ENCODE measurements at regions not wholly inside any gene's neighbourhood (a gene's known extent, or its start where the extent isn't known, plus 50 kb on each side); places are given as distances from the start of the nearest gene placed in this dataset.

DNA sequence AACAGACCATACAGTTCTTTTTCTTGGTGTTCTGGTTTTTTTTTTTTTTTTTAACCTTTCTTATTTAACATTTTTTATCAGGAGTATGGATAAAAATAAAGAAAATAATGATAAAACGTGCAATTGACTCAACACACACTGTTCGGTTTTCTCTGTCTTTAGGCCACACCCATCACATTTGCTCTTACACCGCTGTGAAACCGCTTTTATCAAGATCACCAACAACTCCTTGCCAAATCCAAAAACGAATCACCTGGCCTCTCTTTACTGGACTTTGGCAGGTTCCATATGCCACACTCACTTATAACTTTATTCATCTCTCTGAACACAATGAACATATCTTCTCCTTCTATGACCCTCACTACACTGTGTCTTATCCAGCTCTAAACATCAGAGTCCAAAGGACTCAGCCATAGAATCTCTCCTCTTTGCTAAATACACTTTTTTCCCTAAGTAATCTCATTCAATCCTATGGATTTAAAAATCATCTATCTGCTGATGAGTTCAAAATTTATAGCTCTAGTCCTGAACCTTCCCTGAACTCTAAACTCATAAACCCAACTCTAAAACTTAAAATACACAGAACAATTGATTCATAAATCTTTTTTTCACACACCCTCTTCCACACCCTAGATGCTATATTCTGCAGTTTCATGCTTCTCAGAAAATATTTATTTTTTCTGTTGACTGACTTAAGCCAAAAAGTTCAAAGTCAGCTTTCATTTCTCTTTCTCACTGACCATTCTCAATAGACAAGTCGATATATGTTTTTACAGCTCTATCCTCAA is 800.6 kb upstream of the SOX9 start:
- DNase-seq (ENCODE audit: low read depth), result no peak

DNA sequence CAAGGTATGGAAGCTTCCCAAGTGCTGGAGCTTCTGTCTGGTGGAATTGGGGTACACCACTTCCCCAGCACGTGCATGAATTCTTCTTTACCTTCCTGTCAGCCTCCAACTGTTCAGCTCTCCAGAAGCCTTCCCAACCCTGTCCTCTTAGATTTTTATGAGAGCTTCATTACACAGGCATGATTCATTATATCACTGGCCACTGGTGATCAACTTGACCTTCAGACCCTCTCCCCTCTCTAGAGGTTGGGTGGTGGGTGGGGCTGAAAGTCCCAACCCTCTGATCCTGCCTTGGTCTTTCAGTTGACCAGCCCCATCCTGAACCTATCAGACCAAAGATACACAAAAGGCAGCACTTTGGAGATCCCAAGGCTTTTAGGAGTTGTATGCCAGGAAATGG is 795.7 kb upstream of the SOX9 start:
- no peak for DNase-seq (ENCODE audit: low read depth)

DNA sequence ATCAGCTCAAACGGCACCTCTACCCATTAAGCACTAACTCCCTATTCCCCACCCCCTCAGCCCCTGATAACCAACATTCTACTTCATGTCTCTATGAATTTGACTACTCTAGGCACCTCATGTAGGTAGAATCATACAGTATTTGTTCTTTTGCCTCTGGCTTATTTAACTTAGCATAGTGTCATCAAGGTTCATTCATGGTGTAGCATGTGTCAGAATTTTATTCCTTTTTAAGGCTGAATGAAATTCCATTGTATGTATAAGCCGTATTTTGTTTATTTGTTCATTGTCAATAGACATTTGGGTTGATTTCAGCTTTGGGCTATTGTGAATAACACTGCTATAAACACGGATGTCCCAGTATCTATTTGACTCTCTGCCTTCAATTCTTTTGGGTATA is 794.9 kb upstream of the SOX9 start:
- DNase-seq (ENCODE audit: low read depth), result no peak

DNA sequence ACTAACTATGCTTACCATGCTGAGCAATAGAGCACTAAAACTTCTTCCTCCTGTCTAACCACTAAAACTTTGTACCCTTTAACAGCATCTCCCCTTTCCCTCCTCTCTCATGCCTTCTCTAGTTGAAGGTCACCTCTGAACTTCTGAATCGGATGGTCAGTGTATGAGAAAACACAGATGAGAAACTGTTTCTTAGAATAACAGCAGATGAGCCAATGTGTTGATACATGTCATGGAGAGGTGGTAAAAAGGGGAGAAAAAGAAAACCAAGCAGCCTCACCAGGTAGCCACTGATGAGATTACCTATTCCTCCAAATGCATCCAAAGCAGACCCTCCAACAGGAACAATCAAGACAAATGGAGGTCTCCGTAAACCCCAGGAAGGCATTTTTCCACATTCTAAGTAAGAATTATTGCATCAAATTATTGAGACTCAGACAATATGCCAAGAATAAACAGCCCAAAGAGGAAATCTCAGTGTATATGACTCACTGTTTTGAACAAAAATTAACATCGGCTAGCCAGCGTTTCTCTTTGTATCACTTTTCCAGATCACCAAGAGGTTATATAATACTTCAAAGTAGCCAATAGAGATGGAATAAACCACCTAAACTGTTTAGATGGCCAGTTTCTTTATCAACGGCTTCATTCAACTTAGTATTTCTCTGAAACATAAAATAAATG is 793.3 kb upstream of the SOX9 start:
- peak; percentile 42 for DNase-seq (ENCODE audit: low read depth)

DNA sequence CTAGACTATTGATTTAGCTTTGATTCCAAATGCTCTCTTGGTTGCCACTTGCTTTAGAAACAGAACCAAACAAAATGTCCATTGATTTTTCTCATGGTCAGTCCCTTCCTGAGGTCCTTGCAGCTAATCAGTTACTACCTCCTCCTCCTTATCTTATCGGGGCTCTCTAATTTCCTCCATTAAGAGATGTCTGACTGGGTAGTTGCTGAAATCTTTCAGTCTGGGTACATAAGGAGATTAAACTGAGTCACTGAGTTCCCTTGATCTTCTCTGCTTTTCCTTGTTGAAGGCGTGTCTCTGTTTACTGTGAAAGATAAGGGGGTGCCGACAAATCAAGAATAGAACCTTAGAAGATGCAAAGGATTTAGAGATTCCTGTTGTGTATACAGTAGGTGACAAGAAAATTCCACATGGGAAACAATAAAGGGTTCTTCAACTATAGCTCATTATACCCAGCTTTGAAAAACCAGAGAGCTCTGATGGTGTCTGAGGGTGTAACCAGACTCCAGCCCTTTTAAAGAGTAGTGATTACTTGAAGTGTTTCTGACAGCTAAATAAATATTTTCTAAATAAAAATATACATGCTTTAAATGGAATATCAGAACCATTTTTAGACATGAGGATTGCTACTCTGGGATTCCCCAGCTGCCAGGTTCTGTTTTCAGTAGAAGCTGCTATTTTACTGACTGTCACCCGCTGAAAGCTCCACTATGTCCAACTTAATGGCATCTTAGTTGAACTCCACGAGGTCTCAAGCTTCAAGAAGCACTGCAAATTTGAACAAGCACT is 791.3 kb upstream of the SOX9 start:
- no peak for DNase-seq (ENCODE audit: low read depth)

DNA sequence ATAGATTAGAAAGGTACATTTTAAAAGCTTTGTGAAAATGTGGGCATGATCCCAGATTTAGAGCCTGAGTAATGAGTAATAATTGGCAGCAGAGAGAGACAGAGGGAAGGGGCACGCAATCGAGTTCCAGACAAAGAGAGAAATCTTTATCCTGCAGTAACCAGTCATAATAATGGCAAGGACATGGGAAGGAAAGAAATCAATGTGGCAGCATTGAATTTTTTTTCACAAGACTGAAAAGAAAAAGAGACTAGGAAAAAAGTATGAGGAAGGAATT is 790.8 kb upstream of the SOX9 start:
- DNase-seq (ENCODE audit: low read depth), result no peak

DNA sequence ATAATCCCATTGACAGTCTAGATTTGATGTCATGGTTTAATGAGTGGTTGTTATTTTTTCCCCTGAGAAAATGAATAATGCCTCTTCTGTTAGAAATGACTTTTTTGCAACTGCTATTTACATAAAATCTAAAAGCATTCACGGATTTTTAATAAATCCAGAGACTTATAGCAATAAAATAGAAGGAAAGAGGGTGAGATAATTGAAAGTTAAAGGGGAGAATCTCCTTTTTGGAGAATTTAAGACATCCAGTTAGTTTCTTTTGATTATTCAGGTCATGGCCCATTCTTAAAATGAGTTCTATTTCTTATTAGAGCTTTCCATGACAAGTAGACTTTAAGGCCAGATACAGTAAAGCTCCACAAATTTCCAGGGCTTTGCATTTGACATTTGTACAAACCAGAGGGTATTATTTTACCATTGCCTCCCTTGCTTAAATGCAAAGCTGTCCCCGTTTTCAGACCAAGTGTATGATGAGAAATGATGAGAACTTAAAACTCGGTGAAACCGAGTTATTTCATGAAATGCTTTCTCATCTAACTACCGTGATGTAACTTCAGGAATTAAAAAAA is 789.0 kb upstream of the SOX9 start:
- no peak for DNase-seq (ENCODE audit: low read depth)

DNA sequence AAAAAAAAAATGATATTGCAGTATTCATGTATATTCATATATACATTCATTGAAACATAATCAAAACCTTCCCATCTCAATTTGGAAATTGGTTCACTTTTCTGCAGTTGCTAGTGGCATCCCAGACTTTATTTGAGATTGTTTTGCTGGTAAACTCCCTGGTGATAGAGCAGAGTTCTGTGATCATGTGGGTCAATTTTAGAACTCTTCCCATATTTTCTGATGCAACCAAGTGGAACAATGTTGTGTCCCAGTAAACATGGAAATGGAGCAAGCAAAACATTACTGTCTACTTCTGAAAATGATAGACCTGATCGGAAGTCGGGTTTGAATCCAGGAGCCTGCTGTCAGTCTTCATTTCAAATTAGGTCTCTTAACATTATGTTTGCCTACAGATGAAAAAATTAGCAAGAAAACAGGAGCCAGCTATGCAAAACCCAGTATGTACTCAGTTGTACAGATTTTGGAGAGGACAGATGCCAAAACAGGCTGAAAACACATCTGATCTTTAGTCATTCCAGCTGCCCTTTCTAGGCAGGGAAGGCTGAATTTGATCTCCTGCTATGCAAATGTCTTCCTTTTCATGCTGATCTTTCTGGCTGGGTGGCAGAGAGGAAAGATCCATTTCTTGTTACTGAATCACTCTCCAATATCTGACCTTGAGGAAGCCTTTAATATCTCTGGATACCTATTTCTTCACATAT is 786.6 kb upstream of the SOX9 start:
- DNase-seq (ENCODE audit: low read depth), result peak; percentile 67

DNA sequence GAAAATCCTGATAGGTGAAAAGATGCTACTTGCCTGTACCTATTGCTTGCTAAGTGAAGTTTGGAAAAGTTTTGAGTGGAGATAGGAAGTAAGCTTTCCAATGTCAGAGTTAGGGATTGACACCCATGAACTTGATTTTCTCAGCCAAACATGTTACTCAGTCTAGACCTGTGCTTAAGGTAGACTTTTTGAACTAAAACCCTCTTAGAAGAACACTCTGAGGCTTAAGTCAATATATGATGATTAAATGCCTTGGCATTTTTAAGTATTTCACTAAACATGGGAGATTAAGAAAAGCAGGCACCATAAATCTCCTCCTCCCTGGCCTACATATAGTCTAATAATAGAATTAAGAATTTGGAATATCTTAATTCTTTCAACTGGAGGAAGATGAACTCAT is 785.6 kb upstream of the SOX9 start:
- no peak for DNase-seq (ENCODE audit: low read depth)

DNA sequence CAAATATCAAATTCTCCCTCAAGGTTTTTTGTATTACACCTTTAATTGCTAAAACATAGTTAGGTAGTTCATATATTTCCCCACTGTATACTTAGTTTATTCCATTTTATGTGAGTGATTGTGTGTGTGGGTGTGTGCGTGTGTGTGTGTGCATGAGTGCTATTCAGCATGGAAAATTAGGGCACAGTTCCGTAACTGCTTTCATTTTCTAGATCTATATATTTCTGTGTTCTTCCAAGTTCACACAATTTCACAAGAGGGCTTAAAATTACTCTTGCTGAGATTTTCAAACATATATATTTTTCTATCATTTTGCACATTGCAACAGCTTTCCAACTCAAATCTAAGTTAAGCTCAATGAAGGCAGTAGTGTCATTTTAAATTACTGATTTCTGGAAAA is 782.9 kb upstream of the SOX9 start:
- no peak for DNase-seq (ENCODE audit: low read depth)

DNA sequence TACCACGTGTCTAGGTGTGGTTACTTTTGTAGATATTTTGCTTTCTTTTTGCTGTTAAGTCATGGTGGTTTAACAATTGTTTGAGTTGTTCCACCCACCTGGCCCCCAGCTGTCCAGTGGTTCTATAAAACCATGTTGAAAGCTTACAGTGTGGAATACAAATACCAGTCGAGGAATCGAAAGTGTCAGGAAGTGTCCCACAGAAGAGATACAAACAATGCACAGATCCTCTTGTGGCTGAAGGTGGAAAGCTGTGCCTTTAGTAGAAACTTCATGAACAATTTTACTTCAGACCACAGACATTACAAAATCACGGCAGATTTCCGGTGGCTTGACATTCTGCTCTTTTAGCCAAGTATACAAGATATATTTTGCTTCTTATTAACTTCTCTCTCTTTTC is 782.4 kb upstream of the SOX9 start:
- DNase-seq (ENCODE audit: low read depth), result peak; percentile 83

DNA sequence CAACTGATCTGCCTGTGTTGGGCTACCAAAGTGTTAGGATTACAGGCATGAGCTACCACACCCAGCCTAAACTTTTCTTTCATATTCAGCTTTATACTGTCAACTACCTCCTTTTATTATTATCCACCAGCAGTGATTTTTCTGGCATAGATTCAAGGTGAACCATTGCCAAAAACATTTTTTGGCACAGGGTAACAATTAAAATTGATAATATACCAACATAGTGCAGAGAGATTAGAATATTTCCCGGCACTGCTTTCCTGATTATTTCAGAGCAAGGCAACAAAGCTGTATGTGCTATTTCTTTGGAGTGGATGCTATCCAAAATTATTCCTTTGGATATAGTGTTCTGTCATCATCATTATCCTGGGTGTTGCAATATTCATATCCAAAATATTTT is 781.6 kb upstream of the SOX9 start:
- no peak for DNase-seq (ENCODE audit: low read depth)

DNA sequence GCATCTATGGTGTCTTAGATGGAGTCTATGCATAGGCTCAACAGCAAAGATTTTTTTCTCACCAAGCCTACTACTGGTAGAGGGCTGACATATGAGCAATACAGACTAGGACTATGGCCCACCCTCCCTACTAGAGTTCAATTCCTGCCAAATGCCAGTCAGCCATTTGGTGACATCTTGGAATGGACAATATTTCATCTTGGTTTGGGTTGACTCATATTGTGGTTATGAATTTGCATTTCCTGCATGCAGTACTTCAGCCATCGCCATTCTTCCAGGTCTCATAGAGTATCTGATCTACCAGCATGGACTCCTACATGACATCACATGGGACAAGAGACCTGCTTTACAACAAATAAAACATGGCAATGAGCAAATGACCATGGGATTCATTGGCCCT is 778.1 kb upstream of the SOX9 start:
- no peak for DNase-seq (ENCODE audit: low read depth)

DNA sequence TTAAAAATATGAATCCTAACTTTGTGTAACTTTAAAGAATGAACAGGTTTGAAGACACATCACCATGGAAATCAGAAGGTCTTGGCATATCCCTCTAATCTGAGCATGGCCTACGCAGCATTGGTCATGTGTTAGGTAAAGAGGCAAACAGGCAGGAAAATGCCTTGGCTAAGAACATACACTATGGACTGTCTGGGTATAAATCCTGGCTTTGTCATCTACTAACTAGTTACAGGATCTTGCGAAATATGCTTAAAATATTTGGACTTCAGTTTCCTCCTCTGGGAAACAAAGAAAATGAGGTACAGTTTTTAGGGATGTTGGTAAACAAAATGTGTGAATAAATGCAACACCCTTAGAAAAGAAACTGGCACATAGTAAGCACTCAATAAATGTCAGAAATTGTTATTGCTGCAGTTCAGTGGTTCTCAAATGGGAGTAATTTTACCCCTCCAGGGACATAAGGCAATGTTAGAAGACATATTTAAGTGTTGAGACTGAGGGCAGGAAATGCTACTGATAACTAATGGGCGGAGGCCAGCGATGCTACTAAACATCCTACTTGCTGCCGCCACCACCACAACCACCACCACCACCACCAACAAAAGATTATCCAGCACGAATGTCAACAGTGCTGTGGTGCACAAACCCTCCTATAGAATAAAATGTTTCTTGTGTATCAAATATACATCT is 770.8 kb upstream of the SOX9 start:
- DNase-seq (ENCODE audit: low read depth), result no peak

DNA sequence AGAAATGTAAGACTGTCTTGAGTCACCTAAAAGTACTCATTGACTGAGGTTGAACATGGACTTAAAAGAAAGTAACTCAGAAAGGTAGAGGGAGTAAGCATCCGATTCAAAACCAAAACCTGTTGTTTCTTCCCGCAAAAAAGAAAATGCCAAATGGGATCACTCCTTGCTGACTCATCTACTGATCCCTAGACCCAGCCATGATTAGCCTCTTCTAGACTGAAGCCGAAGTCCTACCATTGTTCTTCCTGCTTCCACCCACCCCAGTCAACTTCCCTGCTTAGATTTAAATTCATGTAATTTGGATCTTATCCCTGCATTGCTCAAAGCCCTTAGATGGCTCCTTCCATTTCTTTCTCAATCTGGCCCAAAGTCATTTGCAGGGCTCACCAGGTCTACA is 760.5 kb upstream of the SOX9 start:
- DNase-seq (ENCODE audit: low read depth), result no peak

DNA sequence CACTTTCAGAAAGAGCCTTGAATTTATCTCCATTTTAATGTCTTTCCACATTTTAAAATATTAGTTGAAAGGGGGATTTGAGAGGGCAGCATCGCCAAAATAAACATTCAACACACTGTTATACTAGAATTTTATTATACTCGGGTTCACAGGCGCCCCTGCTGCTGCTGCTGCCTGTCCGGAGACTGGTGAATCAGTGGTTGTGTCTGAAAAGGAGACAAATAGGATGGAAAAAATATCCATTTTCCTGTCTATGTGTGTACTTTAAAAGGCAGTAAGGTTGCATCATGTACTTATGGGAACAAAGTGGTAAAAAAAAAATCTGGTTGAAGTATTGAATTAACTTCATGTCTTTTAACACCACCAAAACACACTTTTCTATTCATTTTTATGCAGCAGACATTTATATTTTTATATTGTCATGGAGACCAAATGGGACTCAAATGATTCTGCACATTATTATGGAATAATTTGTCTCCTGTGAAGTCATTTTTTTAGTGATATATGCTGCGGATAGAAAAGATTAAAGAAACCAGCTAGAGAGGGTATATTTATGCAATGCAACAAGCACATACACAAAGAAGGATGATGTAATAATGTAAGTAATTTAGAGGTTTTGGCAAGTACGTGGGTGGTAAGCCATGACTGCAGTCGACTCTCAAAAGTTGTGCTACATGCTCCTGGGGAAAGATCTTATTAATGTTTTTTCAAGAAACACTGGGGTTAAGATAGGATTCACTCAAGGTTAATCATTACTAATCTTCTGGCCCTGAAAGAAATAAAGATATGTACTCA is 759.0 kb upstream of the SOX9 start:
- DNase-seq (ENCODE audit: low read depth), result peak; percentile 14

DNA sequence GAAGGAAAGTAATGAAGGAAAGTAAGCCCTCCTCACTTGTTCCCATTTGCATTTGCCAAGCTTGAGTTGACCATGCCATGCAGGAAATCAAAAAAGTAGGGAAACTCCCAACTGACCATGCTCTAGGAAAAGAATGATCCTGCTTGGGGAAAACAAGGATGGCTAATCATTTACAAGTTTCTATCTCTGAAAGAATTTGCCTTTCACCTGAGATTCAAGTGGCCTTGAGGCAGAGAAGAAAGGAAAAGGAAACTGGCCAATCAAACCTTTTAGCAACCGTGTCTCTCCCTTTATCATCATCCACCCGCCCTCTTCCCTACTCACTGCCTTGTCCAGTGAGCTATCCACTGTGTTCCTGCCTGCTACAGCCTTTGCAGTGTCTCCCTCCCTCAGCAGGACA is 757.2 kb upstream of the SOX9 start:
- no peak for DNase-seq (ENCODE audit: low read depth)

DNA sequence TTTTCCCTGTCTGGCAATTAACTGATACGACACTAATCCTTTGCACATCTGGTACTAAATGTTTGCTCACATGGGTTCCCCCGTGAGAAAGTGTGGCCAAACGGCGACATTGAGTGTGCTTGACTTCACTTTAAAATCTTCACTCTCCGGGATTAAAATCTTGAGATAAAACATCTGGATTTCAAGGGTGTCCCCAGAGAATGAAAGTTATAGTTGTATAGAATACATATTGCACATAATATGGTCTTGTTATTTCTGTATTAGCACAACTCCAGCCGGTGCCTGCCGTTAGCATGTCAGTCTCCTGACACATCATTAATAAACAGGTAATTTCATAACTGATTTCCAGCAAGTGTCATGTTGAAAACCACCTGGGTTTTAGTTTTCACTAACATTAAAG is 749.0 kb upstream of the SOX9 start:
- no peak for DNase-seq (ENCODE audit: low read depth)

DNA sequence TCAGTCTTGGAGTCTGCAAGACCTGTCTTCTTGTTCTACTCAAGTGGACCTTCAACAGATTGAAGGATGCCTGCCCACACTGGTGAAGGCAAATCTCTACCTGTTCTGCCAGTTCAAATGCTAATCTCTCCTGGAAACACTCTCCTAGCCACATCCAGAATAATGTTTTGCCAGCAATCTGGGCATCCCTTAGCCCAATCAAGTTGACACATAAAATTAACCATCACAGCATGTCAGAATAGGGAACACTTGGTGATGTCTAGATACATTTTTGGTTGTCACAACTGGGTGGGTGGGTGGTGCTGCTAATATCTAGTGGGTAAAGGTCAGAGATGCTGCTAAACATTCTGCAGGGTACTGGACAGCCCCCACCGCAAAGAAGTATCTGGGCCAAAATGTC is 744.9 kb upstream of the SOX9 start:
- no peak for DNase-seq (ENCODE audit: low read depth)

DNA sequence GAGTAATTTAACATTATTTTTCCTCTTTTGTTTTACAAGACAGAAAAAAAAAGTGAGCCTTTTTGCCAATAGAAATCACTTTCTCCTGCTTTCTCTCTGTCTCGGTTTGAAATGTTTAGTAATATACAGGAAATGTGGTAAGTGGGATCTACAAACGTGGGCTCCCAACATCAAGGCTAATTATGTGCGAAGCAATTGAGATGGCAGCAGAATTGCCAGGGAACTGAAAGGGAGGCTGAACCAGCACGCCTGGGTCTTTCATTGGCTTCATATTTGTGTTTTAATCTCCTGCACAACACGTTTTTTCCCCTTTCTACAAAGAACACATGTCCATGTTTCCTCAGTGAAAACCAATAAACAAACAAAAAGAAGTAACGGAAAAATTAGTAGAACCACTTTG is 743.9 kb upstream of the SOX9 start:
- no peak for DNase-seq (ENCODE audit: low read depth)

DNA sequence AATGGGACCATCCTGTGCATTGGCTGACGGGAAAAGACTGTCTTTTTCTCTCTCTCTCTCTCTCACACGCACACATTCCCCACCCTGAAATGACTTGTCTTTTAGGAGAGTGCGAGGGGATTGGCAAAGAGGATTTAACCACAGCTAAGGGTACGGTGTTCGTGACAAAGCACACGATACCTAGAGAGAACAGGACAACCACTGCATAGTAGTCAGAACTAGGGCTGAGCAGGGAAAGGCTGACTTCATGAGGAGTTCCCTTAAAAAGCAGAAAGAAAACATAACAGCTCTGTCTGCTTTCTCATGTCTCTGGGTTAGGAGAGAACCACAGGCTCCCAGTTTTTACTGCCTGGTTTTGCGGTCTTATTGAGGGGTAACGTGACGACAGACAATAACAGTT is 742.8 kb upstream of the SOX9 start:
- DNase-seq (ENCODE audit: low read depth), result no peak
